Lung (tissue), 11 donors: ENCODE measurements at regions not wholly inside any gene's neighbourhood (a gene's known extent, or its start where the extent isn't known, plus 50 kb on each side); places are given as distances from the start of the nearest gene placed in this dataset.

Experiments used
- ATAC-seq: fragments of 200-7000 bp; cut with Tn5 transposase; one replicate; pipeline ENCODE4 v1.9.1; 2020; ENCODE audit warnings: moderate number of reproducible peaks; ENCODE audit not compliant: insufficient read depth, low FRiP score
- DNase-seq, 3 donors: peaks; one replicate each; pipeline ENCODE4 v3.0.0-alpha.2; 2013 to 2017
- H3K27ac ChIP-seq, 2 donors: one replicate each; pipeline ENCODE4 v1.5.1; 2013; ENCODE audit warnings: mild to moderate bottlenecking in 2 of 2, moderate library complexity in 2 of 2, control low read depth in 1 of 2, inconsistent platforms in 1 of 2, low read depth in 1 of 2, low read length in 1 of 2
- H3K27me3 ChIP-seq, 3 donors: one replicate each; pipeline ENCODE4 v1.5.1; 2013; ENCODE audit warnings: low read length in 2 of 3; ENCODE audit not compliant: control insufficient read depth in 3 of 3, insufficient read depth in 3 of 3
- H3K36me3 ChIP-seq, 4 donors: one replicate each; pipeline ENCODE4 v1.5.1; 2013; ENCODE audit warnings: low read length in 4 of 4, mild to moderate bottlenecking in 1 of 4, moderate library complexity in 1 of 4; ENCODE audit not compliant: control insufficient read depth in 4 of 4, insufficient read depth in 4 of 4
- H3K4me1 ChIP-seq, 5 donors: one replicate each; pipeline ENCODE4 v1.5.1; 2013; ENCODE audit warnings: low read length in 5 of 5, mild to moderate bottlenecking in 2 of 5, moderate library complexity in 1 of 5; ENCODE audit not compliant: control insufficient read depth in 5 of 5, insufficient read depth in 5 of 5
- H3K4me3 ChIP-seq: one replicate; pipeline ENCODE4 v1.5.1; 2013; ENCODE audit warnings: mild to moderate bottlenecking, control low read depth, moderate library complexity
- H3K9ac ChIP-seq, 2 donors: one replicate each; pipeline ENCODE4 v1.5.1; 2013; ENCODE audit warnings: low read length in 2 of 2, control low read depth in 1 of 2; ENCODE audit not compliant: insufficient read depth in 1 of 2
- H3K9me3 ChIP-seq, 4 donors: one replicate each; pipeline ENCODE4 v1.5.1; 2013; ENCODE audit warnings: low read length in 3 of 4, mild to moderate bottlenecking in 1 of 4, moderate library complexity in 1 of 4; ENCODE audit not compliant: control insufficient read depth in 4 of 4, insufficient read depth in 3 of 4
- CTCF ChIP-seq: IDR thresholded peaks from 2 replicates; pipeline ENCODE4 v1.5.1; 2012; ENCODE audit warnings: mild to moderate bottlenecking; ENCODE audit errors: control extremely low read depth, extremely low read depth
- WGBS, 2 donors: extraction: QIAGEN DNeasy Blood & Tissue Kit; methylation state at CpG; one replicate each; pipeline ENCODE4 v1.1.7; 2013; 5-methylcytosine and 5-hydroxymethylcytosine counted together
- donor health status: control.
- donor health status: control.
- donor health status: Bipolar disorder and iron deficiency.
- donor health status: healthy.
- donor health status: DM: yes; HTN: yes; CAD: no.

- no peak overlapping the region for H3K27ac ChIP-seq
These were observed 259.7 kb downstream of the CMPK2 start for GRCh38 chr2:6605836-6606505.

GRCh38 chr2:6617794-6618193 lies 247.9 kb downstream of the CMPK2 start:
- Histone ChIP-seq H3K4me1 (peaks cover 0 to 4% (median 0%) of the 10 kb centered on the region in 5 donors), H3K4me3 (no peak overlapping the region), H3K27ac (no peak overlapping the region), H3K9ac (no peak overlapping the region), H3K36me3 (no peaks in the 10 kb centered on the region), H3K27me3 (no peaks in the 10 kb centered on the region), H3K9me3 (peaks cover 0 to 7% (median under 1%) of the 10 kb centered on the region in 4 donors)
- DNase-seq (no peak), ATAC-seq (no peak)
- WGBS, 2 donors, result 77 to 79% methylated on average over 4 of the region's 4 CpGs
- TF ChIP-seq CTCF, result no peak

More at GRCh38 chr2:6605836-6606505, 259.7 kb downstream of the CMPK2 start:
- ATAC-seq, result no peak
- peak in 1 of 3 donors; percentile 2 for DNase-seq
- Histone ChIP-seq H3K27me3 (no peaks in the 10 kb centered on the region), H3K4me1 (no peaks in the 10 kb centered on the region), H3K9ac (no peak overlapping the region), H3K36me3 (no peaks in the 10 kb centered on the region), H3K9me3 (peaks cover 0 to 4% (median 0%) of the 10 kb centered on the region in 4 donors), H3K4me3 (no peak overlapping the region)
- no peak for TF ChIP-seq CTCF
- WGBS, 2 donors, result 75 to 85% methylated on average over 7 of the region's 7 CpGs

- Histone ChIP-seq H3K4me3 (no peak overlapping the region), H3K9ac (no peak overlapping the region), H3K36me3 (no peaks in the 10 kb centered on the region), H3K9me3 (peaks cover 0 to 3% (median 0%) of the 10 kb centered on the region in 4 donors), H3K27me3 (no peaks in the 10 kb centered on the region), H3K4me1 (peaks cover 0 to 4% (median 0%) of the 10 kb centered on the region in 5 donors), H3K27ac (no peak overlapping the region)
- DNase-seq (peak in 2 of 3 donors; percentile 58 to 87), ATAC-seq (no peak)
- WGBS, 2 donors, result 90 to 94% methylated on average over 6 of the region's 6 CpGs
- TF ChIP-seq CTCF, result no peak
These were observed 247.5 kb downstream of the CMPK2 start for GRCh38 chr2:6618201-6618600.

- H3K4me3 ChIP-seq, result no peak overlapping the region
- 85 to 92% methylated on average over 2 of the region's 2 CpGs for WGBS, 2 donors
- no peak overlapping the region for H3K9ac ChIP-seq
- no peaks in the 10 kb centered on the region for H3K36me3 ChIP-seq
- TF ChIP-seq CTCF, result no peak
- DNase-seq (no peak), ATAC-seq (no peak)
- H3K9me3 ChIP-seq, result no peaks in the 10 kb centered on the region
- no peak overlapping the region for H3K27ac ChIP-seq
- no peaks in the 10 kb centered on the region for H3K27me3 ChIP-seq
- H3K4me1 ChIP-seq, result no peaks in the 10 kb centered on the region
These were observed 242.0 kb downstream of the CMPK2 start for GRCh38 chr2:6623746-6624145.
